Neural cell (in vitro differentiated cells): ENCODE measurements at regions not wholly inside any gene's neighbourhood (a gene's known extent, or its start where the extent isn't known, plus 50 kb on each side); places are given as distances from the start of the nearest gene placed in this dataset.

Experiments
- RAD21 ChIP-seq: fragments of 450-650 bp; conservative IDR thresholded peaks from 2 replicates; pipeline ENCODE4 v1.6.1; 2014; ENCODE audit warnings: antibody characterized with exemption, mild to moderate bottlenecking, moderate library complexity
- TF ChIP-seq, protein P1 (sequence below): fragments of 450-650 bp; IDR thresholded peaks from 2 replicates; pipeline ENCODE4 v1.5.1; 2014; ENCODE audit warnings: antibody characterized with exemption, mild to moderate bottlenecking, moderate library complexity; ENCODE audit not compliant: poor library complexity, severe bottlenecking

DNA sequence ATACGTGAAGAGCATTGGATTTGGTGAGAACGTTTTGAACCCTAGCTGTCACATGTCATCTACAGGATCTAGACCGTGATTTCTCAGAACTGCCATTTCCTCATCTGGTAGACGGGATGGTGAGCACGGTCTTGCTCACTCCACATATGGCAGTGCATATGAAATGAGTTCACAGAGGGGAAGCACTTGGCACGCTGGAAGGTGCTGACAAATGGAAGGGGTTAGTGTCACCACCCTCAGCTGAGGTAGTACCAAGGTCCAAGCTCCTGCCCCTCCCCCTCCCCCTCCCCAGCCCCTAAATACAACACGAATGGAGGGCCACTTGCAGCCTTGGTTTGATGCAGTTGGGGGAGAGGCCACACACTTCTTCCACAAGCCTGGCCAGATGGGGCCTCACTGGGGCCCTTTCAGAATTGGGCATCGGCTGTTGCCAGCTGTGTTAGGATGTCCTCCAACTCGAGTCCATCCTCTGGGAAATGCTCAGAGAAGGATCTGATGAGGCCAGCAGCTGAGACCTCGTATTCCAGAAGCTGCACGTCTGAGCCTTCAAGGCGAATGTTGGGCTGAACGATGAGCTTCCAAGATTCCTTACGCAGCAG is 322.4 kb downstream of the ANXA1 start:
- TF ChIP-seq, protein P1, sequence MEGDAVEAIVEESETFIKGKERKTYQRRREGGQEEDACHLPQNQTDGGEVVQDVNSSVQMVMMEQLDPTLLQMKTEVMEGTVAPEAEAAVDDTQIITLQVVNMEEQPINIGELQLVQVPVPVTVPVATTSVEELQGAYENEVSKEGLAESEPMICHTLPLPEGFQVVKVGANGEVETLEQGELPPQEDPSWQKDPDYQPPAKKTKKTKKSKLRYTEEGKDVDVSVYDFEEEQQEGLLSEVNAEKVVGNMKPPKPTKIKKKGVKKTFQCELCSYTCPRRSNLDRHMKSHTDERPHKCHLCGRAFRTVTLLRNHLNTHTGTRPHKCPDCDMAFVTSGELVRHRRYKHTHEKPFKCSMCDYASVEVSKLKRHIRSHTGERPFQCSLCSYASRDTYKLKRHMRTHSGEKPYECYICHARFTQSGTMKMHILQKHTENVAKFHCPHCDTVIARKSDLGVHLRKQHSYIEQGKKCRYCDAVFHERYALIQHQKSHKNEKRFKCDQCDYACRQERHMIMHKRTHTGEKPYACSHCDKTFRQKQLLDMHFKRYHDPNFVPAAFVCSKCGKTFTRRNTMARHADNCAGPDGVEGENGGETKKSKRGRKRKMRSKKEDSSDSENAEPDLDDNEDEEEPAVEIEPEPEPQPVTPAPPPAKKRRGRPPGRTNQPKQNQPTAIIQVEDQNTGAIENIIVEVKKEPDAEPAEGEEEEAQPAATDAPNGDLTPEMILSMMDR = no peak
- TF ChIP-seq RAD21 = no peak
